Ascending aorta (tissue), 2 donors: ENCODE measurements at regions not wholly inside any gene's neighbourhood (a gene's known extent, or its start where the extent isn't known, plus 50 kb on each side); places are given as distances from the start of the nearest gene placed in this dataset.
"Not testable (repeated sequence)": the region's sequence is repeated elsewhere in the genome, so short reads cannot be mapped to it uniquely, and the experiment has no call there.

Source experiments
- DNase-seq, 2 donors: peaks; one replicate each; pipeline ENCODE4 v3.0.0-alpha.2; 2019; ENCODE audit warnings: low spot score in 2 of 2
- H3K27ac ChIP-seq, 2 donors: fragments of 200-600 bp; sonication (generic); one replicate each; pipeline ENCODE4 v1.5.1; 2016 to 2017; ENCODE audit warnings: mild to moderate bottlenecking in 1 of 2
- H3K27me3 ChIP-seq: fragments of 200-600 bp; sonication (generic); one replicate; pipeline ENCODE4 v1.5.1; 2017
- H3K36me3 ChIP-seq, 2 donors: fragments of 200-600 bp; sonication (generic); one replicate each; pipeline ENCODE4 v1.5.1; 2016
- H3K4me1 ChIP-seq, 2 donors: fragments of 200-600 bp; sonication (generic); one replicate each; pipeline ENCODE4 v1.5.1; 2016 to 2017; ENCODE audit warnings: mild to moderate bottlenecking in 1 of 2
- H3K4me3 ChIP-seq, 2 donors: fragments of 200-600 bp; sonication (generic); one replicate each; pipeline ENCODE4 v1.5.1; 2016 to 2017; ENCODE audit warnings: mild to moderate bottlenecking in 1 of 2
- H3K9me3 ChIP-seq, 2 donors: fragments of 200-600 bp; sonication (generic); one replicate each; pipeline ENCODE4 v1.5.1; 2016
- intact Hi-C: fragments of 100-400 bp; cut with DNase I; formaldehyde crosslinking; loops from one replicate; pipeline ENCODE4 v1.15.1; 2023
- TF ChIP-seq, protein P1 (sequence below), 3 experiments: fragments of 200-600 bp in 2 of 3; fragments of 450-650 bp in 1 of 3; sonication (generic) in 2 of 3; IDR thresholded peaks; one replicate each; pipeline ENCODE4 v1.5.1; 2016 to 2019; ENCODE audit warnings: antibody characterized with exemption in 3 of 3, mild to moderate bottlenecking in 1 of 3, moderate library complexity in 1 of 3

- Histone ChIP-seq H3K9me3 (no peaks in the 10 kb centered on the region), H3K27ac (no peak overlapping the region), H3K4me1 (no peaks in the 10 kb centered on the region), H3K27me3 (no peaks in the 10 kb centered on the region), H3K36me3 (no peaks in the 10 kb centered on the region), H3K4me3 (no peak overlapping the region)
- TF ChIP-seq, protein P1, sequence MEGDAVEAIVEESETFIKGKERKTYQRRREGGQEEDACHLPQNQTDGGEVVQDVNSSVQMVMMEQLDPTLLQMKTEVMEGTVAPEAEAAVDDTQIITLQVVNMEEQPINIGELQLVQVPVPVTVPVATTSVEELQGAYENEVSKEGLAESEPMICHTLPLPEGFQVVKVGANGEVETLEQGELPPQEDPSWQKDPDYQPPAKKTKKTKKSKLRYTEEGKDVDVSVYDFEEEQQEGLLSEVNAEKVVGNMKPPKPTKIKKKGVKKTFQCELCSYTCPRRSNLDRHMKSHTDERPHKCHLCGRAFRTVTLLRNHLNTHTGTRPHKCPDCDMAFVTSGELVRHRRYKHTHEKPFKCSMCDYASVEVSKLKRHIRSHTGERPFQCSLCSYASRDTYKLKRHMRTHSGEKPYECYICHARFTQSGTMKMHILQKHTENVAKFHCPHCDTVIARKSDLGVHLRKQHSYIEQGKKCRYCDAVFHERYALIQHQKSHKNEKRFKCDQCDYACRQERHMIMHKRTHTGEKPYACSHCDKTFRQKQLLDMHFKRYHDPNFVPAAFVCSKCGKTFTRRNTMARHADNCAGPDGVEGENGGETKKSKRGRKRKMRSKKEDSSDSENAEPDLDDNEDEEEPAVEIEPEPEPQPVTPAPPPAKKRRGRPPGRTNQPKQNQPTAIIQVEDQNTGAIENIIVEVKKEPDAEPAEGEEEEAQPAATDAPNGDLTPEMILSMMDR (IDR thresholded peaks at IDR 0.05), result no peak
- intact Hi-C loops, result no loop called here
- no peak for DNase-seq
Observed at GRCh38 chr11:42802201-42802899, 509.4 kb upstream of the API5 start.

DNA sequence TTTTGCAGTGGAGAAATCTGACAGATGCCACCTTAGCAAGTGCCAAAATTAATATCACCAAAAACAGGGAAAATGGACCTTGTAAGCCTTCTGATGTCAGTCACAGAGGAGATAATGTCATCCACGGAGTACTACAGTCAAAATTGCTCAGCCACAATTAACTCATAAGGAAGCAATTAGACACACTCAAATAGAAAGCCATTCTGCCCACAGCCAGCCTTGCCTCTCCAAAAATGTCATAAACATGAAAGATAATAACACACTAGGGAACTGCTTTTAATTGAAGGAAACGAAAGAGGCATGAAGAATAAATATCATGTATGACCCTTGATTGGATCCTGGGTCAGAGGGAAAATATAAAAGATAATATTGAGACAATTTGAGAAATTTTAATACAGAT, 505.6 kb upstream of the API5 start:
- Histone ChIP-seq H3K27me3 (no peaks in the 10 kb centered on the region), H3K36me3 (no peaks in the 10 kb centered on the region), H3K9me3 (no peaks in the 10 kb centered on the region), H3K4me1 (no peaks in the 10 kb centered on the region), H3K27ac (no peak overlapping the region), H3K4me3 (no peak overlapping the region)
- TF ChIP-seq, protein P1 (IDR thresholded peaks at IDR 0.05), result no peak
- intact Hi-C loops, result no loop called here
- DNase-seq, result no peak

GRCh38 chr11:42812361-42812760, 499.4 kb upstream of the API5 start:
- H3K4me1 ChIP-seq, result no peaks in the 10 kb centered on the region
- no peaks in the 10 kb centered on the region for H3K27me3 ChIP-seq
- H3K4me3 ChIP-seq, result no peak overlapping the region
- no peak overlapping the region for H3K27ac ChIP-seq
- no peaks in the 10 kb centered on the region for H3K36me3 ChIP-seq
- DNase-seq, result no peak
- TF ChIP-seq, protein P1 (IDR thresholded peaks at IDR 0.05), result no peak
- intact Hi-C loops, result no loop called here
- no peaks in the 10 kb centered on the region for H3K9me3 ChIP-seq

DNA sequence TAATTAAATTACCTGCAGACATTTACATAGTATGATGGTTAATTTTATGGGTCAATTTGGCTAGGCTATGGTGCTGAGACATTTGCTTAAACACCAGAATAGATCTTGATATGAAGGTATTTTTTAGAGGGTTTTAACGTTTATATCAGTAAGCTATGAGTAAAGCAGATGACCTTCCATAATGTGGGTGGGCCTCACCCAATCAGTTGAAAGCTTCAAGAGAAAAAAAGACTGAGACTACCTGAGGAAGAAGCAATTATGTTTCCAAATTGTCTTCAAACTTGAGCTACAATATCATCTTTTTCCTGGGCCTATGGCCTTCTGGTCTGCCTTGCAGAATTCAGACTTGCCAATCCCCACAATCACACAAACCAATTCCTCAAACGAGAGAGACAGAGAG, 498.8 kb upstream of the API5 start:
- intact Hi-C loops, result no loop called here
- TF ChIP-seq, protein P1 (IDR thresholded peaks at IDR 0.05), result no peak
- no peaks in the 10 kb centered on the region for H3K27me3 ChIP-seq

GRCh38 chr11:42816471-42816870, 495.3 kb upstream of the API5 start:
- Histone ChIP-seq H3K27me3 (no peaks in the 10 kb centered on the region), H3K27ac (no peak overlapping the region), H3K4me3 (no peak overlapping the region), H3K9me3 (no peaks in the 10 kb centered on the region), H3K36me3 (no peaks in the 10 kb centered on the region), H3K4me1 (no peaks in the 10 kb centered on the region)
- DNase-seq, result no peak
- TF ChIP-seq, protein P1 (IDR thresholded peaks at IDR 0.05), result no peak
- intact Hi-C loops, result no loop called here

More for the DNA sequence above, 498.8 kb upstream of the API5 start:
- no peaks in the 10 kb centered on the region for H3K4me1 ChIP-seq
- no peak overlapping the region for H3K4me3 ChIP-seq
- H3K36me3 ChIP-seq, result no peaks in the 10 kb centered on the region
- H3K27ac ChIP-seq, result no peak overlapping the region
- DNase-seq, result no peak
- H3K9me3 ChIP-seq, result no peaks in the 10 kb centered on the region

GRCh38 chr11:42819126-42819525, 492.7 kb upstream of the API5 start:
- no peaks in the 10 kb centered on the region for H3K4me1 ChIP-seq
- H3K9me3 ChIP-seq, result no peaks in the 10 kb centered on the region
- DNase-seq, result no peak
- H3K4me3 ChIP-seq, result no peak overlapping the region
- intact Hi-C loops, result no loop called here
- H3K36me3 ChIP-seq, result no peaks in the 10 kb centered on the region
- H3K27me3 ChIP-seq, result no peaks in the 10 kb centered on the region
- no peak overlapping the region for H3K27ac ChIP-seq
- TF ChIP-seq, protein P1 (IDR thresholded peaks at IDR 0.05), result no peak

DNA sequence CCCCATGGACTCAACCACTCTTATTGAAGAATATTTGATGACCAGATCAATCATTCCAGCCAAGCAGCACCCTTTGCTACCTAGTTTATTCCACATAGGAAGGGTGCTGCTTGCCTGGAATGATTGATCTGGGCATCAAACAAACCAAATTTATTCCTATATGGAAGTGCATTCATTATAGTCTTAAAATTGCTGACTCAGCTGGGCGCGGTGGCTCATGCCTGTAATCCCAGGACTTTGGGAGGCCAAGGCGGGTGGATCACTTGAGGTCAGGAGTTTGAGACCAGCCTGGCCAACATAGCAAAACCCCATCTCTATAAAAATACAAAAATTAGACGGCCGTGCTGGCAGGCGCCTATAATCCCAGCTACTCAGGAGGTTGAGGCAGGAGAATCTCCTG, 489.6 kb upstream of the API5 start:
- H3K4me3 ChIP-seq, DNase-seq, H3K27me3 ChIP-seq, H3K4me1 ChIP-seq, H3K27ac ChIP-seq, intact Hi-C loops, H3K9me3 ChIP-seq, H3K36me3 ChIP-seq: not testable (repeated sequence)
